ENCODE measurements at regions not wholly inside any gene's neighbourhood (a gene's known extent, or its start where the extent isn't known, plus 50 kb on each side); places are given as distances from the start of the nearest gene placed in this dataset.
A peak's percentile ranks its signal among the peaks of the same experiment; 100 is the strongest.

DNA sequence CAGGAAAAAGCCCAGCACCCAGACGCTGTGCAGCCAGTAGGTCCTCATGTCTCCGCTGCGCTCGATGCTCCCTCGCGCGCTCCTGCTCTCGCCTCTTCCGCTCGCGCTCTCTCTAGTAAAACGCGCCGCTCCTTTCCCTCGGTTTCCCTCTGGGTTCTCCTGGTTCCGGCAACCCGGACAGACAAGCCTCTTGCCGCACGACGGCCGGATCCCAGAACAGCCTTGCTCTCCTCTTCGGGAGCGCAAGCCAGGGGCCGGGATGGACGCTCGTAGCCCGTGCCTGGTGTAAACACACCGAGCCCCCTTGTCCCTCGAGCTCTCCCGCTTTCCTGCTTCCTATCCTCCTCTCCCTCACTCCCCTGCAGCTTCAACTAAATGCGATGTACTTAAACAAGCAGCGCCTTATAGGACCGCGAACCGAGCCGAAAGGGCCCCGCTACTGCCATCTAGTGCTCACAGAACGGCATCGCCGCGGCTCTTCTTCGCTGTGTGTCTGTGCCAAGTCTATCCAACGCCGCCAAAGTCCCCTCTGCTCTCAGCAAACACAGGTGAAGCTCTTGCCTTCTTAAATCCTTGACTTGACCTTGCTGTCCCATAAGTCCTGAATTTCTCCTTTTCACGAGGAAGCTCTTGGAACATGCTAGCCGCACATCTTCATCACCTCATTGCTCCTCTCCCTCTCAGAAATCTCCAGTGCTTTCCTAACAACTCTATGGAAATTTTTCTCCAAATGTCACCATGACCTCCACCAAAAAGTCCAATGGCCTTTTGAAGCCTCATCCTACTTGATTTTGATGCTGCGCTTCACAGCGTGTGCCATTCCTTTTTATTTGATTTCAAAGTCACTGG, 1037.2 kb downstream of the IGSF11 start:
- TF ChIP-seq POLR2A (IDR thresholded peaks at IDR 0.05) (no peak), CTCF (IDR thresholded peaks at IDR 0.05 in 4 of 5, conservative IDR thresholded peaks at IDR 0.05 in 1 of 5) (peak in 3 of 5 experiments; percentile 34 to 67 (median 53))

All from gastrocnemius medialis (tissue), 4 donors.